Gastroesophageal sphincter (tissue), 4 donors: ENCODE measurements at regions not wholly inside any gene's neighbourhood (a gene's known extent, or its start where the extent isn't known, plus 50 kb on each side); places are given as distances from the start of the nearest gene placed in this dataset.

Experiments used
- ATAC-seq: fragments of 150-250 bp; one replicate; pipeline ENCODE4 v1.9.1; 2016; ENCODE audit warnings: mild to moderate bottlenecking, moderate library complexity
- H3K27ac ChIP-seq, 4 donors: fragments of 200-600 bp; sonication (generic) in 3 of 4; 1 replicate in 3 of 4; 2 replicates in 1 of 4; pipeline ENCODE4 v1.5.1; 2016 to 2019
- H3K27me3 ChIP-seq: fragments of 200-600 bp; sonication (generic); one replicate; pipeline ENCODE4 v1.5.1; 2019
- H3K36me3 ChIP-seq, 2 donors: fragments of 200-600 bp; sonication (generic); one replicate each; pipeline ENCODE4 v1.5.1; 2019; ENCODE audit warnings: control low read depth in 1 of 2
- H3K4me1 ChIP-seq, 3 donors: fragments of 200-600 bp; sonication (generic); 1 replicate in 2 of 3; 2 replicates in 1 of 3; pipeline ENCODE4 v1.5.1; 2016 to 2019; ENCODE audit warnings: control low read depth in 2 of 3
- H3K4me3 ChIP-seq, 2 donors: fragments of 200-600 bp; sonication (generic); one replicate each; pipeline ENCODE4 v1.5.1; 2019; ENCODE audit warnings: mild to moderate bottlenecking in 1 of 2, moderate library complexity in 1 of 2
- H3K9me3 ChIP-seq, 3 donors: fragments of 200-600 bp; sonication (generic); one replicate each; pipeline ENCODE4 v1.5.1; 2017 to 2019; ENCODE audit warnings: control low read depth in 2 of 3
- CTCF ChIP-seq, 4 experiments: fragments of 200-600 bp in 2 of 4; fragments of 450-650 bp in 2 of 4; sonication (generic) in 1 of 4; IDR thresholded peaks; one replicate each; pipeline ENCODE4 v1.5.1; 2017 to 2019; ENCODE audit warnings: antibody characterized with exemption in 4 of 4, mild to moderate bottlenecking in 2 of 4, moderate library complexity in 2 of 4
- EP300 ChIP-seq: sonication (generic); formaldehyde crosslinking; IDR thresholded peaks from one replicate; pipeline ENCODE4 v1.6.1; 2017; ENCODE audit warnings: antibody characterized with exemption, mild to moderate bottlenecking
- POLR2A ChIP-seq, 2 donors: fragments of 450-650 bp; IDR thresholded peaks; one replicate each; pipeline ENCODE4 v1.6.1; 2017; ENCODE audit warnings: antibody characterized with exemption in 2 of 2, mild to moderate bottlenecking in 2 of 2, moderate library complexity in 1 of 2
- POLR2AphosphoS5 ChIP-seq: sonication (generic); formaldehyde crosslinking; IDR thresholded peaks from one replicate; pipeline ENCODE4 v1.6.1; 2017; ENCODE audit warnings: antibody characterized with exemption
- WGBS, 2 donors: methylation state at CpG; one replicate each; pipeline ENCODE4 v1.1.5; 2018; ENCODE audit warnings: low coverage in 1 of 2; 5-methylcytosine and 5-hydroxymethylcytosine counted together

GRCh38 chr2:195003881-195004471 is 653.0 kb upstream of the SLC39A10 start:
- ATAC-seq, result no peak
- Histone ChIP-seq H3K4me1 (peaks cover 0 to 15% (median 0%) of the 10 kb centered on the region in 3 donors), H3K4me3 (no peak overlapping the region), H3K27me3 (no peaks in the 10 kb centered on the region), H3K36me3 (no peaks in the 10 kb centered on the region), H3K27ac (no peak overlapping the region), H3K9me3 (no peaks in the 10 kb centered on the region)
- WGBS, 2 donors, result 20 to 47% methylated on average over 3 to 4 of the region's 4 CpGs
- TF ChIP-seq CTCF (IDR thresholded peaks at IDR 0.05) (no peak), POLR2A (IDR thresholded peaks at IDR 0.05) (no peak), POLR2AphosphoS5 (no peak), EP300 (no peak)

- H3K4me1 ChIP-seq, result peaks cover 0 to 15% (median 0%) of the 10 kb centered on the region in 3 donors
- no peak overlapping the region for H3K4me3 ChIP-seq
- no peak for ATAC-seq
- no peaks in the 10 kb centered on the region for H3K36me3 ChIP-seq
- 73 to 94% methylated on average over 3 of the region's 3 CpGs for WGBS, 2 donors
- no peaks in the 10 kb centered on the region for H3K27me3 ChIP-seq
- TF ChIP-seq CTCF (IDR thresholded peaks at IDR 0.05) (no peak), POLR2A (IDR thresholded peaks at IDR 0.05) (no peak), POLR2AphosphoS5 (no peak), EP300 (no peak)
- H3K9me3 ChIP-seq, result no peaks in the 10 kb centered on the region
- no peak overlapping the region for H3K27ac ChIP-seq
These were observed 655.1 kb upstream of the SLC39A10 start for GRCh38 chr2:195001924-195002323.

- no peak for ATAC-seq
- H3K4me3 ChIP-seq, result no peak overlapping the region
- H3K36me3 ChIP-seq, result no peaks in the 10 kb centered on the region
- TF ChIP-seq EP300 (no peak), CTCF (IDR thresholded peaks at IDR 0.05) (no peak), POLR2AphosphoS5 (no peak), POLR2A (IDR thresholded peaks at IDR 0.05) (no peak)
- peaks cover 0 to 15% (median 0%) of the 10 kb centered on the region in 3 donors for H3K4me1 ChIP-seq
- H3K27me3 ChIP-seq, result no peaks in the 10 kb centered on the region
- H3K27ac ChIP-seq, result no peak overlapping the region
- no peaks in the 10 kb centered on the region for H3K9me3 ChIP-seq
- WGBS, 2 donors, result 76 to 87% methylated on average over 4 of the region's 4 CpGs
These were observed 657.3 kb upstream of the SLC39A10 start for GRCh38 chr2:194999771-195000170.

GRCh38 chr2:194992648-194993047 is 664.4 kb upstream of the SLC39A10 start:
- H3K27me3 ChIP-seq, result no peaks in the 10 kb centered on the region
- no peak for TF ChIP-seq POLR2A (IDR thresholded peaks at IDR 0.05)
- no peak for TF ChIP-seq EP300
- TF ChIP-seq CTCF (IDR thresholded peaks at IDR 0.05), result no peak
- no peak for TF ChIP-seq POLR2AphosphoS5
- H3K4me3 ChIP-seq, result no peak overlapping the region
- no peaks in the 10 kb centered on the region for H3K4me1 ChIP-seq
- no peaks in the 10 kb centered on the region for H3K9me3 ChIP-seq
- 61 to 83% methylated on average over 2 of the region's 2 CpGs for WGBS, 2 donors
- no peak overlapping the region for H3K27ac ChIP-seq
- no peaks in the 10 kb centered on the region for H3K36me3 ChIP-seq
- ATAC-seq, result no peak

GRCh38 chr2:194985258-194985657 is 671.8 kb upstream of the SLC39A10 start:
- no peak for ATAC-seq
- TF ChIP-seq CTCF (IDR thresholded peaks at IDR 0.05) (no peak), EP300 (no peak), POLR2AphosphoS5 (no peak), POLR2A (IDR thresholded peaks at IDR 0.05) (no peak)
- no peaks in the 10 kb centered on the region for H3K36me3 ChIP-seq
- H3K27ac ChIP-seq, result no peak overlapping the region
- WGBS, 2 donors, result 71 to 75% methylated on average over 1 of the region's 1 CpG
- no peak overlapping the region for H3K4me3 ChIP-seq
- H3K4me1 ChIP-seq, result no peaks in the 10 kb centered on the region
- H3K27me3 ChIP-seq, result no peaks in the 10 kb centered on the region
- peaks cover 0 to 24% (median 0%) of the 10 kb centered on the region in 3 donors for H3K9me3 ChIP-seq
